ENCODE measurements at regions not wholly inside any gene's neighbourhood (a gene's known extent, or its start where the extent isn't known, plus 50 kb on each side); places are given as distances from the start of the nearest gene placed in this dataset.

DNA sequence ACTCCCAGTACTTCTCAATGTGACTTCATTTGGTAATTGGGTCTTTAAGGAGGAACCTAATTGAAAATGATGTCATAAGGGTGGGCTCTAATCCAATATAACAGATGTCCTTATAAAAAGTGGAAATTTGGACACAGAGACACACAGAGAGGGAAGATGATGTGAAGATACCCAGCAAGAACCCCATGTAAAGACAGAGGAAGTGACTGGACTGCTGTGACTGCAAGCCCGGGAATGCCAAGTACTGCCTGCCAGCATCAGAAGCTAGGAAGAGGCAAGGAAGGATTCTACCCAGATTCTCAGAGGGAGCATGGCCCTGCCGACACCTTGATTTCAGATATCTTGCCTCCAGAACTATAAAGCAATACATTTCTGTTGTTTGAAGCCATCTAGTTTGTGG is 239.3 kb downstream of the KCTD12 start:
- no peak for TF ChIP-seq POLR2A (IDR thresholded peaks at IDR 0.05)
- no peak for TF ChIP-seq CTCF (IDR thresholded peaks at IDR 0.05)

Measured in tibial nerve (tissue), 3 donors.